NB4 (cell line): ENCODE measurements at regions not wholly inside any gene's neighbourhood (a gene's known extent, or its start where the extent isn't known, plus 50 kb on each side); places are given as distances from the start of the nearest gene placed in this dataset.

Source experiments
- DNase-seq: peaks from one replicate; pipeline ENCODE4 v3.0.0; 2010; ENCODE audit warnings: low read depth
- H3K4me3 ChIP-seq: one replicate; pipeline ENCODE4 v1.5.1; 2011; ENCODE audit warnings: mild to moderate bottlenecking, low read depth, low read length, moderate library complexity
- CTCF ChIP-seq: IDR thresholded peaks from one replicate; pipeline ENCODE4 v1.5.1; 2012; ENCODE audit warnings: low read depth, low read length
- MAX ChIP-seq: IDR thresholded peaks from 2 replicates; pipeline ENCODE4 v1.6.1; 2011; ENCODE audit warnings: low read depth, low read length
- MYC ChIP-seq: IDR thresholded peaks from 2 replicates; pipeline ENCODE4 v1.6.1; 2011; ENCODE audit warnings: low read depth, low read length
- POLR2A ChIP-seq: IDR thresholded peaks from 2 replicates; pipeline ENCODE4 v1.6.1; 2011; ENCODE audit warnings: mild to moderate bottlenecking; ENCODE audit not compliant: insufficient read length; ENCODE audit errors: extremely low read depth

- H3K4me3 ChIP-seq: no peak overlapping the region
- DNase-seq: no peak
- TF ChIP-seq MAX (no peak), MYC (no peak), POLR2A (no peak), CTCF (no peak)
Measured at GRCh38 chr6:84456803-84457202, 229.4 kb upstream of the CEP162 start.

GRCh38 chr6:84455511-84456029, 228.1 kb upstream of the CEP162 start:
- TF ChIP-seq CTCF: no peak
- TF ChIP-seq POLR2A: no peak
- TF ChIP-seq MYC: no peak
- H3K4me3 ChIP-seq: no peak overlapping the region
- DNase-seq: peak; percentile 4

- no peak for DNase-seq
- TF ChIP-seq CTCF (no peak), POLR2A (no peak), MYC (no peak), MAX (no peak)
- H3K4me3 ChIP-seq: no peak overlapping the region
Measured at GRCh38 chr6:84453499-84453898, 226.1 kb upstream of the CEP162 start.

GRCh38 chr6:84450018-84450417, 222.6 kb upstream of the CEP162 start:
- DNase-seq: no peak
- TF ChIP-seq MAX: no peak
- no peak for TF ChIP-seq MYC
- TF ChIP-seq POLR2A: no peak
- TF ChIP-seq CTCF: no peak

GRCh38 chr6:84449220-84449619, 221.8 kb upstream of the CEP162 start:
- no peak for DNase-seq
- TF ChIP-seq POLR2A: no peak
- no peak for TF ChIP-seq CTCF
- no peak for TF ChIP-seq MAX
- no peak for TF ChIP-seq MYC
- H3K4me3 ChIP-seq: no peak overlapping the region

More at GRCh38 chr6:84450018-84450417, 222.6 kb upstream of the CEP162 start:
- H3K4me3 ChIP-seq: no peak overlapping the region

- DNase-seq: no peak
- H3K4me3 ChIP-seq: no peak overlapping the region
- TF ChIP-seq POLR2A: no peak
- no peak for TF ChIP-seq MYC
- no peak for TF ChIP-seq CTCF
- no peak for TF ChIP-seq MAX
Measured at GRCh38 chr6:84448331-84448730, 220.9 kb upstream of the CEP162 start.
